Stimulated activated CD8-positive, alpha-beta memory T cell treated with anti-CD3 and anti-CD28 coated beads, Interleukin-4, amount 100 ng/mL, for 24 hours (primary cell): ENCODE measurements at regions not wholly inside any gene's neighbourhood (a gene's known extent, or its start where the extent isn't known, plus 50 kb on each side); places are given as distances from the start of the nearest gene placed in this dataset.
A peak's percentile ranks its signal among the peaks of the same experiment; 100 is the strongest.
"Not testable (repeated sequence)": the region's sequence is repeated elsewhere in the genome, so short reads cannot be mapped to it uniquely, and the experiment has no call there.

Experiments used
- DNase-seq: peaks from one replicate; pipeline ENCODE4 v3.0.0-alpha.2; 2020; ENCODE audit warnings: low read depth

DNA sequence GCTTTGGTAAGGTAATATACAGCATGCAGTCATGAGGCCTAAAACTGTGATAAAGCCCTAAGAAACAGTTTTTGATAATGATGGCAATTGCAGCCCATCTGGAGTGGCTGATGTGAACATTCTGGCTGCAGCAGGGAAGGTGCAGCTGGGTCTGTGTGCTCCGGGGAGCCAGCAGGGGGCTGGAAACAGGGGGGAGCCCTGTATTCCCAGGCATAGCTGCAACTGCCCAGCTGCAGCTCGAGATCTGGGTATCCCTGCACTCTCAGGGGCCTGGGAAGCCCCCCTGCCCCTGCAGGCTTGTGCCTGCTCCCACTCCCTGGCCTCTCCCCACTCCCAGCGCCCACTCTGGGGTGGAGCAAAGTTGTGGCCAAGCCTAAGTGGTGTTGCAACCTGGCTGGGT, 95.6 kb downstream of the RRAGB start:
- DNase-seq = no peak

DNA sequence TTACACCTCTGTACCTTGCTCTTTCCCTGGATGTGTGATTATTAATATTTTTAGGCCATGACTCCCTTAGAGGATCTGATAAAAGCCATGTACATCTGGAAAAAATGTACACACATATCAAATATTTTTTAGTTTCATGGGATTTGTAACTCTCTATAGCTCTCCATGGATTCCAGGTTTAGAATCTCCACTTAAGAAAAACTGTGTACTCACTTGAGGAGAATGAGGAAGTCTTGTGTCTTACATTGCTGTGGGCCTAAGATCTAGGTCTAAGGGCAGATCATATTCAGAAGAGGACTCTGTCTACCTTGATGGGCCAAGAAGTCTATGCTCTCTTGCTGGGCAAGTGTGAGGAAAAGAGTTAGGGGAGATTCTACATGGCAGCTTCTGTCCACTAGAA, 98.0 kb downstream of the RRAGB start:
- DNase-seq = no peak

DNA sequence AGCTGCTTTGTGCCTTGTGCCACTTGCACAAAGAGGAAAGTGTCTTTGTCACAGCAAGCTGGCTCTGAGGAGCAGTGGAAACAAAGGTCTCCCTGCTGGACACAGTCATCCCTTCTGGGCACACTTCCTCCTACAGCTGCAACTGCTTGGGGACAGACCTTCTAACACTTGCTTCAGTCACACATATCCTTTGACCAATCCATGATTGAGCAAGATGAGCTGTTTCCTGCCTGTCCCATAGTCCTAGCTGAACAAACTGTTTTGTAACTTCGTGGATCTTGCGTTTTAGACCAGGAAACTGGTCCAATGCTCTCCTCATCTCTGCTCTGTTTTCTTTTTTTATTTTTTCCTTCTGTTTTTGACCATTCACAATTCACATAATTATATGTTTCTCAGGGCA, 98.5 kb downstream of the RRAGB start:
- DNase-seq = no peak

DNA sequence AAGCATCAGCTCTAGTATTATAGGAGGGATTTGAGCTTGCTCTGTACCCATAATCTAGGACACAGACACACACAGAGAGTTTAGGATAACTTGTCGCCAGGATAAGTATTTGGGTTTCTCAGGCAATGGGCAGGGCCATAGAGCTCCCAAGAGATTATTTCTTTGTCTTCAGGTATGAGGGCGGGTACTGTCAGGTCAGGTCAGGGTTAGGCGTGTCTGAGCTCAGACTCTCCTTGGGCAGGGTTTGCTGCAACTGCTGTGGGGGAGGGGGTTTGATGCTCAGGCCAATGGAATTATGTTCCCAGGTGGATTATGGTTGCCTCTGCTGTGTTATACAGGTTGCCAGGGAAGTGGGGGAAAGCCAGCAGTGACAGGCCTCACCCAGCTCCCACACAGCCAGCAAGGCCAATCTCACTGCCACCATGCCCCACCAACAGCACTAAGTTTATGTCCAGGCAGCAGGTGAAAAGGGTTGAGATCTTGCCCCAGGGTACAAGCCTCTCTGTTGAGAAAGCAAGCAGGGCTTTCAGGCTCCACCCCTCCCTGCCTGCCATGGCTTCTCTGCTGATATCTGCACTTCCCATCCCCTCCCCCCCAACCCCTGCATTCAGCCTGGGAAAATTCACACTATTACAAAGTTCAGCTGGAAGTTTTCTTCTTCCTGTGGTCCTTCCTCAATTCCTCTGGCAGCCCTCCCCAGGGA, 101.3 kb downstream of the RRAGB start:
- DNase-seq = no peak

DNA sequence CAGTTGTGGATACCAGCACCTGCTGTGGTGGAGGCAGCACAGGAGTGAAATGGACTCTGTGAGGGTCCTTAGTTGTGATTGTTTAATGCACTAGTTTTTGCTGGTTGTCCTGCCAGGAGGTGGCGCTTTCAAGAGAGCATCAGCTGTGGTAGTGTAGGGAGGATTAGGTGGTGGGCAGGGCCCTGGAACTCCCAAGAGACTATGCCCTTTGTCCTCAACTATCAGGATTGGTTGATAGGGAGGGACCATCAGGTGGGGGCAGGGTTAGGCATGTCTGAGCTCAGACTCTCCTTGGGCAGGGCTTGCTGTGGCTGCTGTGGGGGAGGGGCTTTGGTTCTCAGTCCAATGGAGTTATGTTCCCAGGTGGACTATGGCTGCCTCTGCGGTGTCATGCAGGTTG, 121.9 kb downstream of the RRAGB start:
- no peak for DNase-seq

DNA sequence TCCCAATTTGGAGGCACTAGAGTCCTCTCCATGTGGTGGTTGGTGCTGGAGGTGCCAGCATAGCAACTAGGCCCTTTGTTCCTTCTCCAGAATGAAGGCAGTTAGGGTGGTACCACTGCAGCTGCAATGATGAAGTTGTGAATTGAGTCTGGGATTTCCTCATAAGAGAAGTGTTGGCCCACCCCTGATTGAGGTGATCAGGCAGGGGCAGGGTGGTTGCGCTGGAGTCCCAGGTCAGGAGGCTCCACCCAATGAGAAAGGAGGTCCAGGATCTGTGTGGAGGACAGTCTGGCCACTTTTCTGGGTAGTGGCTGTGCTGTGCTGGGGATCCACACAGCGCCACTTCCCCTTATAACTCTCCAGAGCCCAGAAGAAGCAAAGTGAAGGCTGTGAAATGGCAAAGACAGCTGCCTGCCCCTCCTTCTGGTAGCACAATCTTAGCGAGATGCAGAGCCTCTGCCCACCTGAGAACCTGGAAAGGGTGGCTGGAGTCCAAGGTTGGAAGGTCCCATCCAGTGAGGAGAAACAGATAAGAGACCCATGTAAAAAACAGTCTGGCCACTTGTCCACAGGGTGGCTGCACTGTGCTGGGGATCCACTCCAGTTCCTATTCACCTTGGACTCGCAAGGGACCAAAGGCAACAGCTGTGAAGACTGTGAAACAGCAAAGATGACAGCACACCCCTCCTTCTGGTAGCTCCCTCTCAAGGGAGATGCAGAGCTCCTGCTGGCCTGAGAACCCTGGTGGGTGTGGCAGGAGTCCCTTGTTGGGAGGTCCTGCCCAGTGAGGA, 124.6 kb downstream of the RRAGB start:
- no peak for DNase-seq

DNA sequence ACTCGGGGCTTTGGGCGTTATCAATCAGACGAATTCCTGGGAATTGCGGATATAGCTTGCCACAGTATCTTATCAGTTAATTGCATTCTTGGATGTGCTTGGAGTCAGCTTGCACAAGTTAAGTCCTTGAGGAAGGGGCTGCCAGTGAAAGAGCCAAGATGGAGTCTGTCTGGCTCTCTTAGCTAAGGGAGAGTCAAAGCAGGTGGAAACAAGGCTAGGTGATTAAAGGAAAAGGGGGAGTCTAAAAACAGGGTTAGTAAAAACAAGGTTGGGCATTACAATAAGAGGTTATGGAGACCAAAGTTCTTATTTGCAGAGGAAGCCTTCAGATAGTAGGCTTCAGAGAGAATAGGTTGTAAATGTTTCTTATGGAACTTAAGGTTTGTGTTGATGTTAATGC, 149.2 kb downstream of the RRAGB start:
- DNase-seq = not testable (repeated sequence)

DNA sequence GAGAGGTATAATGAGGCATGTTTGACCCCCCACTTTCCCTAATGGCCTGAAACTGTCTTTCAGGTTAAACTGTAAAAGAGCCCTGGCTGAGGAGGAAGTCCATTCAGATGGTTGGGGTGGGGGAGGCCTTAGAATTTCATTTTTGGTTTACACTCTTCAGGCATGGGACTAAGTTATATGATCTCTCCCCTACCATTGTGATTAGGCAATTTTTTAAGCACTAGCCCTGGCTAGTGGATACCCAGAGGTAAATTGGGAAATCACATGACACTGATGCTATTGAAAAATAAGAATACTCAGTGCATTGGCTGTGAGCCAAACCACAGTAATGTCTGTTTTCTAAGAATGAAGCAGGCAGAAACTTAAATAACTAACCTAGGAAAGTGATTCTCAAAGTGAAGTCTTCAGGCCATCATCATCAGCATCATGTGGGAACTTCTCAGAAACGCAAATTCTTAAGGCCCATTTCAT, 149.7 kb downstream of the RRAGB start:
- no peak for DNase-seq

DNA sequence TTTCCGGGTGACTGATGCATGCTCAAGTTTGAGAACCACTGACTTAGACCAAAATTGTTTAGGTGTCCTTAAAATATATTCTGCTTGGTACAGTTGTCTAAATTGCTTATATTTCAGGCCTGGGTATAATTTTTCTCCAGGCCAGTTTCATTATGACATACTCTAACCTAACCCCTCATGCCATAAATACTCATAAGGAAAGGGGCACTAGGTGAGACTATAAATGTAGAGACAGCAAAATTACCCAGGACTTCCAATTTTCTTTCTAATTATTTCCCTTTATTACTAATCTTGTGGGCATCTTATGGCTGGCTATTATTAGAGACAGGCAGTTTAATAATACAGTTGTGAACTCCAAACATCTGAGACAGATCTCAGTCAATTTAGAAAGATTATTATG, 150.2 kb downstream of the RRAGB start:
- DNase-seq = no peak

DNA sequence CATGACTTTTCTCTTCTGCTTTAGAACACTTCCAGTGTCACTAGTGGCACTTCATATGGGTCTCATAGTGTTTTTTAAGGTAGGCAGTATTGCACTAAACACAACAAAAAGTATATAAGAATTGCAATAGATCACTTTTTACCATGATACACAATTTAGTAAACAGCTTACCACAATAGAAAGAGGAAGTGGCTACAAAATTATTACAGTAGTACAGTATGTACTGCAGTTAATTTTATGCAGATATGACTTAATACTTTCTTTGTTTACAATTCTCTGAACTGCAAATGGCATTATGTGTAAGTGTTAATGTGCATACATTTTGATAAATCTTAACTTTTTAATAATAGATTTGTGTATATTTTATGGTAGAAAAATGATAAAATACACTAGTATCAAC, 157.3 kb downstream of the RRAGB start:
- no peak for DNase-seq

DNA sequence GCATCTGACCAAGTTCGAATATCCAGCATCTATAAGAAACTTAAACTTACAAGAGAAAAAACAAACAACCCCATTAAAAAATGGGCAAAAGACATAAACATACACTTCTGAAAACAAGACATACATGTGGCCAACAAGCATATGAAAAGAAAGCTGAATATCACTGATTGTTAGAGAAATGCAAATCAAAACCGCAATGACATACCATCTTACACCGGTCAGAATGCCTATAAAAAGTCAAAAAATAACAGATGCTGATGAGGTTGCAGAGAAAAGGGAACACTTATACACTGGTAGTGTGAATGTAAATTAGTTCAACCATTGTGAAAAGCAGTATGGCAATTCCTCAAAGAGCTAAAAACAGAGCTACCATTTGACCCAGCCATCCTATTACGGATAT, 166.0 kb downstream of the RRAGB start:
- not testable (repeated sequence) for DNase-seq

DNA sequence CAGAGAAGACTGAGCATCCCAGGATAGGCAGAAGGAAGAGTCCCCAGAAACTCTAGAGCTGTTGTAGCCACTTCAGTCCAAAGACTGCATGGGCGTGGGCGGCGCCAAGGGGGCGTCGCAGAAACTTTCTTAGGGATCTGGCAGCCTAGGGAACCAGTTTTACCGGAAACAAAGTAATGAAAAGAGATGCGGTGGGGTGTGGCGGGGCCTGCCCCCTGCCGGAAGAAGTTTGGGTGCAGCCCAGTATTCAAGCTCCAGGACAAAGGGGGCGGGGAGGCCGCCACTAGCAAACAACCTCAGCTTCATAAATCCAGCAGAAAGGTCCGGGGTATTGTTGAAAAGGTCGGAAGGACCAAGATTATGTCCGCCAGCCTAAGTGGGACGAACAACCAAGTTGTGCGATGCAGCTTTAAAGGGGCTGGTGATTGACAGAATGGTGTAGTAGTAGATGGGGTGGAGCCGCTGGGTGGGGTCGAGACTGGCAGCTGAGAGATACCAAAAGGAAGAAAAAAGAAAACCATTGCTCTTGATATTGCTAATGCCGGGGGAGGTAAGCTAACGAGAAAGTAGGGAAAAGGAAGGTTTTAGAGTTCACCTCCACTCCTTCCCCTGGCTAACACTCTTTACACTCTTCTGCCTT, 190.5 kb downstream of the RRAGB start:
- DNase-seq = peak; percentile 10

DNA sequence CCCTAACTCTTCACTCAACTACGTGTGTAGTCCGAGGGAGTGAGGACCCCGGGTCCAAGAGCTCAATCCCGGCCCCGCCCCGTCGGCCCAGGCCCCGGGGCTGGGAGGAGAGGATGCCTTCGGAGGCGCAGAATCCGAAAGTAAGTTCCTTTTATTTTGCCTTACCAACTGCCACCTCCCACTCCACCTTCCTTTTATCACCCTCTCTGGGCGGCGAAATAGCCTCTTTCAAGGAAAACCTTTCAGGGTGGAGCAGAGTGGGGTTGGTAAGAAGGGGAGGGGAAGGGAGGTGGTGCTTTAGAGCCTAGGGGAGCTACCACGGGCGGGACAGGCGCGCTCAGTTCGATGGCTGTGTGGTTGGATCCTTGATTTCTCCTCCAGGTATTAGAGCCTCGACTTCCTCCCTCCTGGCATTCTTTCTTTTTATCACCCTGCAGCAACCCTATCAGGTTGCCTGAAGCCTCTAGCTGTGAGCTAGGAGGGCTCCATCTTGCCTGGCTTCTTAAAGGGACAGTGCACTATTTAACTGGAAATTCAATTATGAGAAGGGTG, 191.2 kb downstream of the RRAGB start:
- no peak for DNase-seq

DNA sequence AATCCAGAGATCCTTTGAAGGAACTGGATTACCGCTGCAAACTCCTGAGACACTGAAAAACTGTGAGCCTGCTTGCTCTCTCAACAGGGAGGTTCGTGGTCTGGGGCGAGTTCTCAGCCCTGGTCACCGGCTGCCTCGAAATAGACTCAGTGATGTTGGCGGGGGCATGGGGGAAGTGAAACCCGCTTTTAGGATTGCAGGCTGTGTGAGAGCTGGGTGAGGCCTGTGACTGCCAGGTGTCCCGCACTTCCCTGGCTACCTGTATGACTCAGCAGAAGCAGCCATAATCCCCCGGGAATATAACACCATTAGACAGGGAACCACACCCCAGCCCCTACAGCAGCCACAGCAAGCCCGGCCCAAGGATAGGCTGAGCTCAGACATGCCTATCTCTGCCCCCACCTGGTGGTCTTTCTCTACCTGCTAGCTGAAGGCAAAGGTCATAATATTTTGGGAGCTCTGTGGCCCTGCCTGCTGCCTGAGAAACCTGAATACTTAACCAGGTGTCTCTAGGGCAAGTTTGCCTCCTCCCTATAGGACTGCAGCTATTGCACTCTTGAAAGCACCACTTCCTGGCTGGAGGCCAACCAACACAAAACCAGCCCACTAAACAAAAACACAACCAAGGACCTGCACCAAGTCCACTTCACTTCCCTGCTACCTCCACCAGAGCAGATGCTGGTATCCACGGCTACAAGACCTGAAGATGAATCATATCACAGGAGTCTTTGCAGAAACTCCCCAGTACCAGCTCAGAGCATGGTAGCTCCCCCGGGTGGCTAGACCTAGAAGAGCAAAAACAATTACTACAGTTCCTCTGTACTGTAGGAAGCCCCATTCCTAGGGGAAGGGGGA, 202.0 kb downstream of the RRAGB start:
- DNase-seq = no peak

DNA sequence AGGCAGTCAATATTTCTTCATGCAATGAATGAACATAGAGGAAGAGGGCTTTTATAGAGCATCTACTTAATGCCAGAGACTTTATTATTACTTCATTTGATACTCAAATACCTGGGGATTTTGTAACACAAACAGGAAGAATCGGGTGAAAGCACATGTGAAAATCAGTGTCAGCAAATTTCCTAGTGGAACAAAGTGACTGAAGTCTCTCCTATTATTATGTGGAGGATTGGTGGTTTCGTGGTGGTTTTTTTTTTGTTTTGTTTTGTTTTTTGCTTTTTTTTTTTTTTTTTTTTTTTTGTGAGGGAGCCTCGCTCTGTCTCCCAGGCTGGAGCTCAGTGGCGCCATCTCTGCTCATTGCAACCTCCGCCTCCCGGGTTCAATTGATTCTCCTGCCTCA, 207.0 kb downstream of the RRAGB start:
- no peak for DNase-seq

DNA sequence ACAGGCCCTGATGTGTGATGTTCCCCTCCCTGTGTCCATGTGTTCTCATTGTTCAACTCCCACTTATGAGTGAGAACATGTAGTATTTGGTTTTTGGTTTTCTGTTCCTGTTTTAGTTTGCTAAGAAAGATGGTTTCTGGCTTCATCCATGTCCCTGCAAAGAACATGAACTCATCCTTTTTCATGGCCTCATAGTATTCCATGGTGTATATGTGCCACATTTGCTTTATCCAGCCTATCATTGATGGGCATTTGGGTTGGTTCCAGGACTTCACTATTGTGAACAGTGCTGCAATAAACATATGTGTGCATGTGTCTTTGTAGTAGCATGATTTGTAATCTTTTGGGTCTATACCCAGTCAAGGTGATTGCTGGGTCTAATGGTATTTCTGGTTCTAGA, 211.0 kb downstream of the RRAGB start:
- DNase-seq = not testable (repeated sequence)
